ENCODE measurements at regions not wholly inside any gene's neighbourhood (a gene's known extent, or its start where the extent isn't known, plus 50 kb on each side); places are given as distances from the start of the nearest gene placed in this dataset.

DNA sequence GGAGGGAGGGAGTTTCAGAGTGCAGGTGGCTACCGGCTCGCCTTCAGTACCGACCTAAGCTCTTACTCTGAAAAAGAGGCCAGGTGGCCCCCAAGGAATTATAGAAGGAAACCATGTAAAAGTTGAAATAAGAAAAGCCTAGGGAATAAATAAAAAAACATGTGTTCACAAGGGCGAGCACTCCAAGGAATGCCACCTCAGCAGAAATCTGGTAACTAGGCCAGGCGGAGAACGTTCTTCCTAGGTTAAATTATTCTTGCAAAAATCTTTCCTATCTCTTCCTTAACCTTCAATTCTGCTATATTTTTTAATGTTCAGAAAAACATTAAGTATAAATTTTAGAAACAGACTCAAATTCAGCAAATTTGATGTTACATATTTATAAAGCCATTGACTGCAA, 1260.3 kb upstream of the SLC10A2 start:
- DNase-seq: no peak
- TF ChIP-seq, protein P1, sequence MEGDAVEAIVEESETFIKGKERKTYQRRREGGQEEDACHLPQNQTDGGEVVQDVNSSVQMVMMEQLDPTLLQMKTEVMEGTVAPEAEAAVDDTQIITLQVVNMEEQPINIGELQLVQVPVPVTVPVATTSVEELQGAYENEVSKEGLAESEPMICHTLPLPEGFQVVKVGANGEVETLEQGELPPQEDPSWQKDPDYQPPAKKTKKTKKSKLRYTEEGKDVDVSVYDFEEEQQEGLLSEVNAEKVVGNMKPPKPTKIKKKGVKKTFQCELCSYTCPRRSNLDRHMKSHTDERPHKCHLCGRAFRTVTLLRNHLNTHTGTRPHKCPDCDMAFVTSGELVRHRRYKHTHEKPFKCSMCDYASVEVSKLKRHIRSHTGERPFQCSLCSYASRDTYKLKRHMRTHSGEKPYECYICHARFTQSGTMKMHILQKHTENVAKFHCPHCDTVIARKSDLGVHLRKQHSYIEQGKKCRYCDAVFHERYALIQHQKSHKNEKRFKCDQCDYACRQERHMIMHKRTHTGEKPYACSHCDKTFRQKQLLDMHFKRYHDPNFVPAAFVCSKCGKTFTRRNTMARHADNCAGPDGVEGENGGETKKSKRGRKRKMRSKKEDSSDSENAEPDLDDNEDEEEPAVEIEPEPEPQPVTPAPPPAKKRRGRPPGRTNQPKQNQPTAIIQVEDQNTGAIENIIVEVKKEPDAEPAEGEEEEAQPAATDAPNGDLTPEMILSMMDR (IDR thresholded peaks at IDR 0.05): no peak
- intact Hi-C loops (cut with micrococcal nuclease): no loop called here

DNA sequence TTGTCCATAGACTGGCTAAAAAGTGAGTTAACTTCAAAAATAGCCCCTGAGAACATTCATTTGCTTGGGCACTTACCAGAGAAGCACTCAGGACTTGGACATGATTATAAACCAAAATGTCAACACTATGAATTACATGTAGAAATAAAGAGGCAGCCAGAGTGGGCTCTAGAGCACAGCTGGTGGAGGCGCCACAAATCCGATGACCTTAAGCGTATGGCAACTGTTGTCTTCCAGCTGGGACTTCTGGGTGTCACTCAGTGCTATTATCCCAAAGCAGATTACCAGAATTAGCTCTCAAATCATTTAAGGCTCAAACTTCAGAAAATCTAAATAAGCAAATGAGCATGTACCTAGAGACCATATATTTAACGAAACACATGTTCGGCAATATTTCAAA, 1255.5 kb upstream of the SLC10A2 start:
- intact Hi-C loops (cut with micrococcal nuclease): no loop called here
- ChIA-PET POLR2A (no interaction called here), CTCF (no interaction called here)
- ATAC-seq (no peak), DNase-seq (no peak)
- TF ChIP-seq, protein P1 (IDR thresholded peaks at IDR 0.05): no peak
- Mint-ChIP-seq H3K9me3 (peaks cover 2% of the 10 kb centered on the region), H3K27ac (no peak overlapping the region), H3K27me3 (peaks cover 1% of the 10 kb centered on the region), H3K4me1 (ENCODE audit: low read depth) (no peaks in the 10 kb centered on the region), H3K4me3 (no peak overlapping the region), H3K36me3 (ENCODE audit: low read depth) (no peaks in the 10 kb centered on the region)

More for the DNA sequence above, 1260.3 kb upstream of the SLC10A2 start:
- H3K9me3 Mint-ChIP-seq: peaks cover 4% of the 10 kb centered on the region
- H3K27ac Mint-ChIP-seq: no peak overlapping the region
- H3K36me3 Mint-ChIP-seq (ENCODE audit: low read depth): no peaks in the 10 kb centered on the region
- no peak overlapping the region for H3K4me3 Mint-ChIP-seq
- H3K27me3 Mint-ChIP-seq: no peaks in the 10 kb centered on the region
- no peak for ATAC-seq
- H3K4me1 Mint-ChIP-seq (ENCODE audit: low read depth): no peaks in the 10 kb centered on the region
- CTCF ChIA-PET: no interaction called here
- POLR2A ChIA-PET: no interaction called here

DNA sequence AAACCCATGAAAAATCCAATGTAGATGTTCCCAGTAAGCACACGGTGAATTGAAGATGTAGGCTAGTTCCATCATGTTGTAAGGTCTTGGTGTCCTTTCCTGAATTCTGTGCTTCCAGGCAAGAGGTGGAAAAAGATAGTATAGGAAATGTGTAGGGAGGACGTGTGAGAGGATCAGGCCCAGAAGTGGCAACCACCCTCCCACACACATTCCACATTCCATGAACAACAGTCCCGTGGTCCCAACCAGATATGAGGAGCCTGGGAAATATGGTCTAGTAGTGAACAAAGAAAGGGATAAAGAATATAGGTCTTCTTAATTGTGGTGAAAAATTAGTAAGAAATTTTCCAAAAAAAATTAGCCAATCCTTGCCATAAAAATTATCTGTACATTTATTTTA, 1254.2 kb upstream of the SLC10A2 start:
- Mint-ChIP-seq H3K36me3 (ENCODE audit: low read depth) (no peaks in the 10 kb centered on the region), H3K27me3 (peaks cover 1% of the 10 kb centered on the region), H3K9me3 (peaks cover 2% of the 10 kb centered on the region), H3K27ac (no peak overlapping the region), H3K4me3 (no peak overlapping the region), H3K4me1 (ENCODE audit: low read depth) (no peaks in the 10 kb centered on the region)
- DNase-seq: no peak
- no peak for ATAC-seq
- intact Hi-C loops (cut with micrococcal nuclease): no loop called here
- CTCF ChIA-PET: no interaction called here
- TF ChIP-seq, protein P1 (IDR thresholded peaks at IDR 0.05): no peak
- POLR2A ChIA-PET: no interaction called here

DNA sequence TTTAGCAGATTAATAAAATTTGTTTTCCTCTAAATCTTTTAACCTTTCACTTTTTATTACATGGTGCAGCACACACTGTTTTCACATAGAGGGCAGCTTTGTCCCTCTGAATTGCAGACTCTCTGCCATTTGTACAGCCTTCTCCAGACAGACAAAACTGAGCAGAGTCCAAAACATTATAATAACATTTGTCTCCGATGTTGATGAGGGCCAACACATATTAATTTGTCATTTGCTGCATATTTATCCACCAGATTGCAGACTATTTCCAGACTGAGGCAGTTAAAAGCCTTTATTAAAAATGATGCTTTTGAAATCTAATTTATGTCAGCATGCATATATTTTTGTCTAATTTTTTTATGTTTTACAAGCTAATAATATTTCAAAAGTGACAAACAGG, 1251.9 kb upstream of the SLC10A2 start:
- ATAC-seq (no peak), DNase-seq (no peak)
- no peak overlapping the region for H3K4me3 Mint-ChIP-seq
- no peaks in the 10 kb centered on the region for H3K4me1 Mint-ChIP-seq (ENCODE audit: low read depth)
- H3K27me3 Mint-ChIP-seq: peaks cover 1% of the 10 kb centered on the region
- intact Hi-C loops (cut with micrococcal nuclease): no loop called here
- CTCF ChIA-PET: no interaction called here
- TF ChIP-seq, protein P1 (IDR thresholded peaks at IDR 0.05): no peak
- no peaks in the 10 kb centered on the region for H3K36me3 Mint-ChIP-seq (ENCODE audit: low read depth)
- H3K27ac Mint-ChIP-seq: no peak overlapping the region
- peaks cover under 1% of the 10 kb centered on the region for H3K9me3 Mint-ChIP-seq
- POLR2A ChIA-PET: no interaction called here

DNA sequence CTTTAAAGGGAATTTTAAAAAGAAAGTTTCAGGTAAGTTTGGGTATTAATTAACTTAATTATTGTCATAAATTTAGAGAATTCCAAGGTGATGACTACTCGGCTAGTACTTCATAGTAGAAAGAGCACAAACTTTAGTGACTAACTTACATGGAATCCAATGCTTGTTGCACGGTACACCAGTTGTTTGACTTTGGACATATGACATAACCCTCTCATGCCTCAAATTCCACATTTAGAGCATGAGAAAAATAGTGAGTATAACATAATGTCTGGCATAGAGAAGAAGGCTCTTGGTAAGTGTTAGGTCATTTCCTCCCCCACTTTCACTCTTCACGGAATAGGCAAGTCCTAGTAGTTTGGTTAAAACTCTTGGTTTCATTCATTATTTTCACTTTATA, 1249.4 kb upstream of the SLC10A2 start:
- H3K27ac Mint-ChIP-seq: no peak overlapping the region
- H3K9me3 Mint-ChIP-seq: no peaks in the 10 kb centered on the region
- DNase-seq: no peak
- ChIA-PET POLR2A (no interaction called here), CTCF (no interaction called here)
- TF ChIP-seq, protein P1 (IDR thresholded peaks at IDR 0.05): no peak
- no peak for ATAC-seq
- no peaks in the 10 kb centered on the region for H3K36me3 Mint-ChIP-seq (ENCODE audit: low read depth)
- no peak overlapping the region for H3K4me3 Mint-ChIP-seq
- intact Hi-C loops (cut with micrococcal nuclease): no loop called here
- H3K27me3 Mint-ChIP-seq: peaks cover 1% of the 10 kb centered on the region
- H3K4me1 Mint-ChIP-seq (ENCODE audit: low read depth): no peaks in the 10 kb centered on the region

Measured in activated CD8-positive, alpha-beta T cell treated with anti-CD3 and anti-CD28 coated beads for 36 hours (primary cell).